ENCODE measurements at regions not wholly inside any gene's neighbourhood (a gene's known extent, or its start where the extent isn't known, plus 50 kb on each side); places are given as distances from the start of the nearest gene placed in this dataset.
"Not testable (repeated sequence)": the region's sequence is repeated elsewhere in the genome, so short reads cannot be mapped to it uniquely, and the experiment has no call there.

GRCh38 chr5:173667702-173668101 lies 51.3 kb upstream of the BOD1 start:
- FAIRE-seq, result no peak
- DNase-seq (ENCODE audit: insufficient read length, low spot score), result no peak

GRCh38 chr5:173668245-173668800 lies 51.9 kb upstream of the BOD1 start:
- DNase-seq (ENCODE audit: insufficient read length, low spot score) (no peak), FAIRE-seq (no peak)

- DNase-seq (ENCODE audit: insufficient read length, low spot score), result no peak
- FAIRE-seq, result no peak
Observed at GRCh38 chr5:173668910-173669309, 52.5 kb upstream of the BOD1 start.

- DNase-seq (ENCODE audit: insufficient read length, low spot score), result no peak
- FAIRE-seq, result no peak
Observed at GRCh38 chr5:173669483-173669882, 53.0 kb upstream of the BOD1 start.

GRCh38 chr5:173670130-173670651 lies 53.7 kb upstream of the BOD1 start:
- FAIRE-seq (no peak), DNase-seq (ENCODE audit: insufficient read length, low spot score) (no peak)

GRCh38 chr5:173670791-173671120 lies 54.3 kb upstream of the BOD1 start:
- DNase-seq (ENCODE audit: insufficient read length, low spot score), result no peak

GRCh38 chr5:173671121-173671949 lies 54.9 kb upstream of the BOD1 start:
- no peak for DNase-seq (ENCODE audit: insufficient read length, low spot score)
- FAIRE-seq, result no peak

More at GRCh38 chr5:173670791-173671120, 54.3 kb upstream of the BOD1 start:
- no peak for FAIRE-seq

- DNase-seq (ENCODE audit: insufficient read length, low spot score), result no peak
Observed at GRCh38 chr5:173672166-173672565, 55.7 kb upstream of the BOD1 start.

GRCh38 chr5:173672891-173673290 lies 56.4 kb upstream of the BOD1 start:
- no peak for FAIRE-seq
- no peak for DNase-seq (ENCODE audit: insufficient read length, low spot score)

More at GRCh38 chr5:173672166-173672565, 55.7 kb upstream of the BOD1 start:
- FAIRE-seq, result no peak

- no peak for DNase-seq (ENCODE audit: insufficient read length, low spot score)
- no peak for FAIRE-seq
Observed at GRCh38 chr5:173673295-173674101, 57.0 kb upstream of the BOD1 start.

GRCh38 chr5:173675287-173675996 lies 59.0 kb upstream of the BOD1 start:
- FAIRE-seq, result no peak
- DNase-seq (ENCODE audit: insufficient read length, low spot score), result no peak

GRCh38 chr5:173676375-173676774 lies 59.9 kb upstream of the BOD1 start:
- DNase-seq (ENCODE audit: insufficient read length, low spot score) (no peak), FAIRE-seq (no peak)

GRCh38 chr5:173677125-173677672 lies 60.7 kb upstream of the BOD1 start:
- DNase-seq (ENCODE audit: insufficient read length, low spot score) (no peak), FAIRE-seq (no peak)

GRCh38 chr5:173679909-173680630 lies 63.6 kb upstream of the BOD1 start:
- no peak for DNase-seq (ENCODE audit: insufficient read length, low spot score)
- FAIRE-seq, result peak; percentile 4

GRCh38 chr5:173680660-173681242 lies 64.3 kb upstream of the BOD1 start:
- FAIRE-seq (no peak), DNase-seq (ENCODE audit: insufficient read length, low spot score) (no peak)

- DNase-seq (ENCODE audit: insufficient read length, low spot score) (no peak), FAIRE-seq (no peak)
Observed at GRCh38 chr5:173682313-173682712, 65.9 kb upstream of the BOD1 start.

- not testable (repeated sequence) for DNase-seq (ENCODE audit: insufficient read length, low spot score); FAIRE-seq
Observed at GRCh38 chr5:173684535-173684934, 68.1 kb upstream of the BOD1 start.

GRCh38 chr5:173686950-173687349 lies 70.5 kb upstream of the BOD1 start:
- DNase-seq (ENCODE audit: insufficient read length, low spot score) (no peak), FAIRE-seq (no peak)

GRCh38 chr5:173688703-173689102 lies 72.3 kb upstream of the BOD1 start:
- no peak for FAIRE-seq
- DNase-seq (ENCODE audit: insufficient read length, low spot score), result no peak
